ENCODE measurements at regions not wholly inside any gene's neighbourhood (a gene's known extent, or its start where the extent isn't known, plus 50 kb on each side); places are given as distances from the start of the nearest gene placed in this dataset.

DNA sequence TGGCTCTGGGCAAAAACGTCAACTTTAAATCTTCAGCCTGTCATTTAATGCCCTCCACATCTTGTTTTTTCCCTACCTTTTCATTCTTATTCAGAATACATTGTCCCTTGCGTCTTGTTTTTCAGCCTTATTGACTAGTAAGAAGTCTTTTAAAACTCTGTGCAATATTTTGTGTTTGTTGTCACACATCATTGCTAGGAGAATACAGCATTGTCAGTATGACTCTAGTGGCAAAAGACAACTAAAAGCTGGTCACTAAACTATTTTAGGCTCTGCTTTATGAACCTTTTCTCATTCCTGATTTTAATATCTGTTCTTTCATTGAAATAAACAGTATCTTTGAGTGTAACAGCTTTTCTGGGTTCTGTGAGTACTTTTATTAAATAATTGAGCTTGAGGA lies 447.8 kb upstream of the CCDC179 start:
- Histone ChIP-seq H3K9ac (ENCODE audit: low read length) (no peak overlapping the region), H3K4me1 (ENCODE audit: low read length) (no peaks in the 10 kb centered on the region), H4K20me1 (ENCODE audit: insufficient read depth, low read length) (no peaks in the 10 kb centered on the region), H3K4me2 (ENCODE audit: low read length) (no peak overlapping the region), H3K27ac (ENCODE audit: low read length) (no peak overlapping the region), H3K79me2 (ENCODE audit: low read length) (no peaks in the 10 kb centered on the region), H3K9me3 (ENCODE audit: insufficient read depth, low read length) (no peaks in the 10 kb centered on the region), H3K27me3 (ENCODE audit: low read depth, low read length) (no peaks in the 10 kb centered on the region), H2AFZ (ENCODE audit: low read depth, low read length) (no peak overlapping the region), H3K36me3 (replicated peaks; ENCODE audit: low read depth, low read length) (no peaks in the 10 kb centered on the region), H3K4me3 (ENCODE audit: low read length) (no peak overlapping the region)
- no peak for TF ChIP-seq EZH2phosphoT487 (IDR thresholded peaks at IDR 0.05; ENCODE audit: low read depth)
- TF ChIP-seq, protein P1, sequence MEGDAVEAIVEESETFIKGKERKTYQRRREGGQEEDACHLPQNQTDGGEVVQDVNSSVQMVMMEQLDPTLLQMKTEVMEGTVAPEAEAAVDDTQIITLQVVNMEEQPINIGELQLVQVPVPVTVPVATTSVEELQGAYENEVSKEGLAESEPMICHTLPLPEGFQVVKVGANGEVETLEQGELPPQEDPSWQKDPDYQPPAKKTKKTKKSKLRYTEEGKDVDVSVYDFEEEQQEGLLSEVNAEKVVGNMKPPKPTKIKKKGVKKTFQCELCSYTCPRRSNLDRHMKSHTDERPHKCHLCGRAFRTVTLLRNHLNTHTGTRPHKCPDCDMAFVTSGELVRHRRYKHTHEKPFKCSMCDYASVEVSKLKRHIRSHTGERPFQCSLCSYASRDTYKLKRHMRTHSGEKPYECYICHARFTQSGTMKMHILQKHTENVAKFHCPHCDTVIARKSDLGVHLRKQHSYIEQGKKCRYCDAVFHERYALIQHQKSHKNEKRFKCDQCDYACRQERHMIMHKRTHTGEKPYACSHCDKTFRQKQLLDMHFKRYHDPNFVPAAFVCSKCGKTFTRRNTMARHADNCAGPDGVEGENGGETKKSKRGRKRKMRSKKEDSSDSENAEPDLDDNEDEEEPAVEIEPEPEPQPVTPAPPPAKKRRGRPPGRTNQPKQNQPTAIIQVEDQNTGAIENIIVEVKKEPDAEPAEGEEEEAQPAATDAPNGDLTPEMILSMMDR (IDR thresholded peaks at IDR 0.05; ENCODE audit: low read depth, low read length), result no peak

DNA sequence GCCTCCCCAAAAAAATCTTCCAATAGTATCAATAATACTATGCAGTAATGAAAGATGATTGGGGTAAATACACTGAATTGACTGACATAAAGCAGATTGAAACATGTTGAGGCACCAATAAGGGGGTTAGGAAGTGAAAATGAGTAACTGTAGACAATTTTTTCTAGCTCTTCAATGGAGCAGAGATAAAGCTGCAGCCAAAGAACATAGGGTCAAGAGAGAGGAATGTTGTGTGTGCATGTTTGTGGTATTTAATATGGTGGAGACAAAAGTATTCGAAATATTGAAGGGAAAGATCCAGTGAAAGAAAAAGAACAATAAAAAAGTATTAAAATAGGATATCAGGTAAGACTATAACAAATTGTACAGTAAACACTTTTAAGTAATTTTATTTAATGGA lies 450.0 kb upstream of the CCDC179 start:
- Histone ChIP-seq H3K4me3 (ENCODE audit: low read length) (no peak overlapping the region), H3K9ac (ENCODE audit: low read length) (no peak overlapping the region), H3K4me2 (ENCODE audit: low read length) (no peak overlapping the region), H3K4me1 (ENCODE audit: low read length) (no peaks in the 10 kb centered on the region), H3K36me3 (replicated peaks; ENCODE audit: low read depth, low read length) (no peaks in the 10 kb centered on the region), H3K9me3 (ENCODE audit: insufficient read depth, low read length) (no peaks in the 10 kb centered on the region), H4K20me1 (ENCODE audit: insufficient read depth, low read length) (no peaks in the 10 kb centered on the region), H3K27ac (ENCODE audit: low read length) (no peak overlapping the region), H3K79me2 (ENCODE audit: low read length) (no peaks in the 10 kb centered on the region), H2AFZ (ENCODE audit: low read depth, low read length) (no peak overlapping the region), H3K27me3 (ENCODE audit: low read depth, low read length) (no peaks in the 10 kb centered on the region)
- TF ChIP-seq, protein P1 (IDR thresholded peaks at IDR 0.05; ENCODE audit: low read depth, low read length), result no peak
- TF ChIP-seq EZH2phosphoT487 (IDR thresholded peaks at IDR 0.05; ENCODE audit: low read depth), result no peak

DNA sequence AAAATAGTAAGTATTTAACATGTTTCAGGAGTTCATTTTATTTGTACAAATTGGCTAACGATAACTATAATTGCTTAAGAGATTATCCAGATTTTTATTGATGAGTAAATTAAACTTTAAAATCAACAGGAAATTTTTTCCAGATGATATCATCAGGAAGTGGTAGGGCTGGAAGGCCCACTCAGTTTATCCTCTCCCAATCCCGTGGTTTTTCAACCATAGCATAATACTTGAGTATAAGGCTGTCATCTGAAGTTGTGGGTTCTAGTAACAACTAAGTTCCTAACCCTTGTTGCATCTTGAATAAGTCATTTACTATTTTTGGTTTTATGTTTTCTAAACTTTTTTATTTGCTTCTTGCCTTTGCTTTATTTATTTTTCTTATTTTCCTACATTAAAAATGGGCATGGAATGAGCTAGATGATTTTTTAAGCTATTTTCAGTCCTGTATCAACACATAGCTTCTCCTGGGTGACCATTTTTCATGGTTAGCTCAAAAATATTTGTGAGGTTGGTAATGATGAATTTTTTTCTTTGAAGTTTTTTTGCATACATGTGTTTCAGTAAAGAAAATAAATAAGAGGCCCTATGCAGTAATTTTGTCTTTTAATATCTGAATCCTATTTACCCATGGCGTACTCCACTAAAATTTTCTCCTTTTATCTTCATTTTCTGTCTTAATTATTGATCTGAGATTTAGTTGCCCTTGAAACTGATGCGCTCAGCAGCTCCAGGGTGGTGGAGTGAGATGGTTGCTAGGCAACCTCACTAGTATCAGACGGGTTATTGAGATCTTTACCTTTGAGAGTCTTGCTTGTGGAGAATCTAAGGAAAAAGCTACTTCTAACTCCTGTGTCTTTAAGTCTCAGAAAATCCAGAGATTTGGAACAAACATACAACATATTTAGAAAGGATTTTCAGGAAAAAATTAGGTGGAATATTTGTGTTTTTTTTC lies 452.0 kb upstream of the CCDC179 start:
- TF ChIP-seq, protein P1 (IDR thresholded peaks at IDR 0.05; ENCODE audit: low read depth, low read length), result no peak
- no peak for TF ChIP-seq EZH2phosphoT487 (IDR thresholded peaks at IDR 0.05; ENCODE audit: low read depth)
- H2AFZ ChIP-seq (ENCODE audit: low read depth, low read length), result no peak overlapping the region
- H4K20me1 ChIP-seq (ENCODE audit: insufficient read depth, low read length), result no peaks in the 10 kb centered on the region
- H3K36me3 ChIP-seq (replicated peaks; ENCODE audit: low read depth, low read length), result no peaks in the 10 kb centered on the region
- H3K4me1 ChIP-seq (ENCODE audit: low read length), result no peaks in the 10 kb centered on the region
- no peaks in the 10 kb centered on the region for H3K27me3 ChIP-seq (ENCODE audit: low read depth, low read length)
- H3K9ac ChIP-seq (ENCODE audit: low read length), result no peak overlapping the region
- no peak overlapping the region for H3K4me3 ChIP-seq (ENCODE audit: low read length)
- no peak overlapping the region for H3K27ac ChIP-seq (ENCODE audit: low read length)
- no peaks in the 10 kb centered on the region for H3K9me3 ChIP-seq (ENCODE audit: insufficient read depth, low read length)
- H3K4me2 ChIP-seq (ENCODE audit: low read length), result no peak overlapping the region
- no peaks in the 10 kb centered on the region for H3K79me2 ChIP-seq (ENCODE audit: low read length)

DNA sequence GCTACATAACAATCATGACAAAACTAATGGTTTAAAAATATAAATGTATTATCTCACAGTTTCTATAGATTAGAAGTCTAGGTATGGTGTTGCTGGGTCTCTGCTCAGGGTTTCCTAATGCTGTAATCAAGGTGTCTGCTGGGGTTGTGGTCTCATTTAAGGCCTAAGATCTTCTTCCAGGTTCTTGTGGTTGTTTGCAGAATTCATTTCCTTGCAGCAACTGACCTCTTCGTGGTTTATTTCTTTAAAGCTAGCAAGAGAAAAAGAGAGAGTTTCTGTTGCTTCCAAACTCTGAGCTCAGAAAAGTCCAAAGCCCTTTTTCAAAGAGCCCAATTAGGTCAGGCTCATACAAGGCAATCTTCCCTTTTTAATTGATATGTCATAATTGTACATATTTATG lies 452.7 kb upstream of the CCDC179 start:
- Histone ChIP-seq H3K4me1 (ENCODE audit: low read length) (no peaks in the 10 kb centered on the region), H4K20me1 (ENCODE audit: insufficient read depth, low read length) (no peaks in the 10 kb centered on the region), H3K27ac (ENCODE audit: low read length) (no peak overlapping the region), H3K27me3 (ENCODE audit: low read depth, low read length) (no peaks in the 10 kb centered on the region), H2AFZ (ENCODE audit: low read depth, low read length) (no peak overlapping the region), H3K36me3 (replicated peaks; ENCODE audit: low read depth, low read length) (no peaks in the 10 kb centered on the region), H3K4me3 (ENCODE audit: low read length) (no peak overlapping the region), H3K4me2 (ENCODE audit: low read length) (no peak overlapping the region), H3K9me3 (ENCODE audit: insufficient read depth, low read length) (no peaks in the 10 kb centered on the region), H3K9ac (ENCODE audit: low read length) (no peak overlapping the region), H3K79me2 (ENCODE audit: low read length) (no peaks in the 10 kb centered on the region)
- TF ChIP-seq, protein P1 (IDR thresholded peaks at IDR 0.05; ENCODE audit: low read depth, low read length), result no peak
- no peak for TF ChIP-seq EZH2phosphoT487 (IDR thresholded peaks at IDR 0.05; ENCODE audit: low read depth)
